GDM1 (cell line): ENCODE measurements at regions not wholly inside any gene's neighbourhood (a gene's known extent, or its start where the extent isn't known, plus 50 kb on each side); places are given as distances from the start of the nearest gene placed in this dataset.

Source experiments
- DNase-seq: peaks from one replicate; lab custom pipeline; 2025; lab: John Stamatoyannopoulos, UW

- DNase-seq: no peak
Measured at GRCh38 chr15:39281094-39281493, 299.8 kb upstream of the THBS1 start.

- no peak for DNase-seq
Measured at GRCh38 chr15:39282663-39283208, 298.1 kb upstream of the THBS1 start.

- DNase-seq: no peak
Measured at GRCh38 chr15:39283531-39283930, 297.3 kb upstream of the THBS1 start.

GRCh38 chr15:39285071-39285470, 295.8 kb upstream of the THBS1 start:
- DNase-seq: no peak

GRCh38 chr15:39285663-39286062, 295.2 kb upstream of the THBS1 start:
- DNase-seq: no peak

- no peak for DNase-seq
Measured at GRCh38 chr15:39286706-39287105, 294.2 kb upstream of the THBS1 start.

- no peak for DNase-seq
Measured at GRCh38 chr15:39287322-39288195, 293.3 kb upstream of the THBS1 start.

- DNase-seq: no peak
Measured at GRCh38 chr15:39290711-39291435, 290.0 kb upstream of the THBS1 start.

- DNase-seq: no peak
Measured at GRCh38 chr15:39291690-39292089, 289.2 kb upstream of the THBS1 start.

- DNase-seq: no peak
Measured at GRCh38 chr15:39296955-39297354, 283.9 kb upstream of the THBS1 start.

- DNase-seq: no peak
Measured at GRCh38 chr15:39298271-39298962, 282.5 kb upstream of the THBS1 start.

- DNase-seq: no peak
Measured at GRCh38 chr15:39299486-39300267, 281.2 kb upstream of the THBS1 start.

- DNase-seq: no peak
Measured at GRCh38 chr15:39300451-39301153, 280.3 kb upstream of the THBS1 start.

- no peak for DNase-seq
Measured at GRCh38 chr15:39301589-39301999, 279.3 kb upstream of the THBS1 start.

- DNase-seq: no peak
Measured at GRCh38 chr15:39302936-39303335, 277.9 kb upstream of the THBS1 start.

GRCh38 chr15:39304201-39304841, 276.6 kb upstream of the THBS1 start:
- DNase-seq: no peak

GRCh38 chr15:39304931-39305728, 275.7 kb upstream of the THBS1 start:
- DNase-seq: no peak

- no peak for DNase-seq
Measured at GRCh38 chr15:39310633-39311032, 270.2 kb upstream of the THBS1 start.

GRCh38 chr15:39312984-39313383, 267.9 kb upstream of the THBS1 start:
- peak; percentile 72 for DNase-seq

GRCh38 chr15:39313467-39313866, 267.4 kb upstream of the THBS1 start:
- no peak for DNase-seq
